ENCODE measurements at regions not wholly inside any gene's neighbourhood (a gene's known extent, or its start where the extent isn't known, plus 50 kb on each side); places are given as distances from the start of the nearest gene placed in this dataset.

GRCh38 chr7:125834421-125834820 is 904.8 kb upstream of the POT1 start:
- no peak for TF ChIP-seq CTCF (IDR thresholded peaks at IDR 0.05; ENCODE audit: insufficient read depth, low read length, poor library complexity, severe bottlenecking)
- no peak for TF ChIP-seq EZH2phosphoT487 (conservative IDR thresholded peaks at IDR 0.05; ENCODE audit: low read length)
